ENCODE measurements at regions not wholly inside any gene's neighbourhood (a gene's known extent, or its start where the extent isn't known, plus 50 kb on each side); places are given as distances from the start of the nearest gene placed in this dataset.

GRCh38 chr13:73908809-73909208 lies 225.4 kb downstream of the KLF12 start:
- Mint-ChIP-seq H3K9me3 (no peaks in the 10 kb centered on the region), H3K4me3 (no peak overlapping the region), H3K27me3 (ENCODE audit: low read depth) (no peaks in the 10 kb centered on the region), H3K4me1 (ENCODE audit: low read depth) (peaks cover 10% of the 10 kb centered on the region), H3K27ac (no peak overlapping the region), H3K36me3 (ENCODE audit: insufficient read depth in 2 of 2) (no peaks in the 10 kb centered on the region)
- ATAC-seq (replicated peaks in 1 of 2): no peak
- DNase-seq: no peak

DNA sequence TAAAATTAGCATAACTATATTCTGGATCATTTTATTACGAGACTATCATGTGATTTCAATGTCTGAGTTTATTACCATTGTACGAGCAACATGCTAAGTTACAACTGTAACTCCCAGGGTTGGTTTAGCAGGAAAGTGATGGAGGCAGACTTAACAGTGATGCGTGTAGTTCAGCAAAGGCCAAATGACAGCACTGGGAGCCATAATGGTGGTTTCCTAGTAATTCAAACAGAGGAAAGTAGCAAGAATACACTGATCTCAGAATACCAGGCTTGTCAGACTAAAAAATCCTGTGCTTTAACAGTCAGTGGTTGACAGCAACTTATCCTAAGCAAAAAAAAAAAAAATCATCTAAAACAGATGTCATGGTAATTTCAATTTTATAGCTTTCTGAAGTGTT lies 229.6 kb downstream of the KLF12 start:
- Mint-ChIP-seq H3K4me3 (no peak overlapping the region), H3K4me1 (ENCODE audit: low read depth) (no peaks in the 10 kb centered on the region), H3K27me3 (ENCODE audit: low read depth) (no peaks in the 10 kb centered on the region), H3K27ac (no peak overlapping the region), H3K36me3 (ENCODE audit: insufficient read depth in 2 of 2) (no peaks in the 10 kb centered on the region), H3K9me3 (no peaks in the 10 kb centered on the region)
- ATAC-seq (replicated peaks in 1 of 2) (no peak), DNase-seq (no peak)

DNA sequence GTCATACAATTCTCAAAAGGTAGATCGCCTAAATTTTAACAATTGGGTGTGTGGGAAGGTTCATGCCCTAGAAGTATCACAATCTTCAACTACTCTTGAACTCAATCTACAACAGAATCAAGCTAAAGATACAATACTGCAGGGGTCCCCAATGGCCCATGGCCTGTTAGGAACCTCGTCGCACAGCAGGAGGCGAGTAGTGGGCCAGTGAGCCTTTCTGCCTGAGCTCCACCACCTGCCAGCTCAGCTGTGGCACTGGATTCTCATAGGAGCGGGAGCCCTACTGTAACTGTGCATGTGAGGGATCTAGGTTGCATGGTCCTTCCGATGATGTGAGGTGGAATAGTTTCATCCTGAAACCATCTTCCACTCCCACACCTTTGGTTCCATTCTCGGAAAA lies 230.6 kb downstream of the KLF12 start:
- Mint-ChIP-seq H3K36me3 (ENCODE audit: insufficient read depth in 2 of 2) (no peaks in the 10 kb centered on the region), H3K4me1 (ENCODE audit: low read depth) (no peaks in the 10 kb centered on the region), H3K27me3 (ENCODE audit: low read depth) (no peaks in the 10 kb centered on the region), H3K9me3 (no peaks in the 10 kb centered on the region), H3K27ac (no peak overlapping the region), H3K4me3 (no peak overlapping the region)
- ATAC-seq (replicated peaks in 1 of 2) (no peak), DNase-seq (no peak)

- DNase-seq: no peak
- Mint-ChIP-seq H3K27ac (no peak overlapping the region), H3K4me1 (ENCODE audit: low read depth) (no peaks in the 10 kb centered on the region)
Observed at GRCh38 chr13:73902847-73903246, 231.4 kb downstream of the KLF12 start.

DNA sequence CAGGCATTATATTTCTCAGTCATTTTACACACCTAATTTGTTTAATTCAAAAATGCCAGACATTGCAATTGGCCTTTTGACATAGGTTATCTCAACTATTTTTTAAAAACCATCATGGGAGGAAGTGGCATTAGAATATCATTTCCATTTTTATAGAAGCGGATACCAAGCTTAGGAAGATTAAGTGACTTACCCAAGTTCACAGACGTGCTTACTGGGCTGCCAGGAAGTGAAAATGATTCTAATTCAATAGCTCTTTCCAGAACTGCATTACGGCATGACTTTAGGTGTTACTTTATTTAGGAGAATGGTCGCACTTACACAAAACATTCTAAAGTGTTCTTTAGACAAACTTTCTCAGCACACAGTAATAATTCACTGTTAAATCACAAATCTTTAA lies 231.9 kb downstream of the KLF12 start:
- H3K27me3 Mint-ChIP-seq (ENCODE audit: low read depth): no peaks in the 10 kb centered on the region
- DNase-seq (no peak), ATAC-seq (replicated peaks in 1 of 2) (no peak)
- H3K27ac Mint-ChIP-seq: no peak overlapping the region
- H3K36me3 Mint-ChIP-seq (ENCODE audit: insufficient read depth in 2 of 2): no peaks in the 10 kb centered on the region
- H3K9me3 Mint-ChIP-seq: no peaks in the 10 kb centered on the region
- H3K4me1 Mint-ChIP-seq (ENCODE audit: low read depth): peaks cover 5% of the 10 kb centered on the region
- H3K4me3 Mint-ChIP-seq: no peak overlapping the region

More at GRCh38 chr13:73902847-73903246, 231.4 kb downstream of the KLF12 start:
- Mint-ChIP-seq H3K4me3 (no peak overlapping the region), H3K9me3 (no peaks in the 10 kb centered on the region), H3K36me3 (ENCODE audit: insufficient read depth in 2 of 2) (no peaks in the 10 kb centered on the region), H3K27me3 (ENCODE audit: low read depth) (no peaks in the 10 kb centered on the region)
- ATAC-seq (replicated peaks in 1 of 2): no peak

DNA sequence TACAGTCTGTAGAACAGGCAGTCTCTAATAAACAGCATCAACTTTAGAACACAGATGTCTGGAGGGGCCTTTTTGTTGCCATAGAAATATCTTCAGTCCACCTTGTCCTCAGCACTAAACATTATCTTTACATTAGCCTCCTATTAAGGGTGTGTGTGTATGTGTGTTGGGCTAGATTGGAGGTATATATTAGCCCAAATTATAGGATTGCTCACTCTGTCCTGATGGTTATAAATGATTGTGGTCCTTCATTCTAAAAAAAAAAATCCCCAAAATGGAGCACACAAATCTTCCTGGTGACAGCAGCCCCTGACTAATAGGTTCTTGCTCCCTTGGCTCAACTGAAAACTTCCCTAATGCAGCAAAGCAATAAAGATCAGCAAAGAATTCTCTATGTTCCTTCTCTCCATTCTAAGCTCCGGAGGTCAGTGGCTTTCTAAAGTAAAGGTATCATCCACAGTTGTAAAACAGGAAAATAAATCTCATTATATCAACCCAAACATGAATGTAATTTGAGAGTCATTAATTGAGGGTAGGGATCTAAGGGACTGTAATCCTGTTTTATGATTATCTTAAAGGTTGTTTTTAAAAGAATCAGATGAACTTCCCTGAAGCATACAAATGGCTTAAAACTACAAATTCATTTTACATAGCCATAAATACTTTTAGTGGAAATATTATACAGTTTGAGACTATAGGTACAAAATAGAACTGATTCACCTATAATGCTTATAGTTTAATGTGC lies 232.7 kb downstream of the KLF12 start:
- DNase-seq (no peak), ATAC-seq (replicated peaks in 1 of 2) (no peak)
- Mint-ChIP-seq H3K36me3 (ENCODE audit: insufficient read depth in 2 of 2) (no peaks in the 10 kb centered on the region), H3K9me3 (no peaks in the 10 kb centered on the region), H3K4me1 (ENCODE audit: low read depth) (peaks cover 11% of the 10 kb centered on the region), H3K27me3 (ENCODE audit: low read depth) (no peaks in the 10 kb centered on the region), H3K4me3 (no peak overlapping the region), H3K27ac (peak overlapping the region; percentile 61)

DNA sequence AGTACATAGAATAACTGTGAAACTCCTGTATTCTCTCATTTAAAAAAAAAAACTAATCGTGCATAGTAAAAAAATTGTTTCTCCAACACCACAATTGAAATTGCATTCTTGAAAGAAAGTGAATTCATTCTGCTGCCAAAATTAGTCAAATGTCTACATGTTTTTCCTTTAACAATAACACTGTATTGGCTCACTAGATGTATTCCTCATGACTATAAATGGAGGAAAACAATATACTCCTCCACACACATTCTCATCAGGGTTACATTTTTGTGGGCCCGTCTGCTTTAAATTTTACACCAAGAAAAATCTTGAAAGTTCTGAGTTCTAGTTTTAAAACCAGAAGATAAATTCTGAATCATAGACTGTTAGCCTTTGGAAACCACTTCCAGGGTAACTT lies 233.6 kb downstream of the KLF12 start:
- Mint-ChIP-seq H3K27me3 (ENCODE audit: low read depth) (no peaks in the 10 kb centered on the region), H3K36me3 (ENCODE audit: insufficient read depth in 2 of 2) (no peaks in the 10 kb centered on the region), H3K4me3 (no peak overlapping the region), H3K9me3 (no peaks in the 10 kb centered on the region), H3K27ac (no peak overlapping the region), H3K4me1 (ENCODE audit: low read depth) (peaks cover 20% of the 10 kb centered on the region)
- DNase-seq: no peak
- ATAC-seq (replicated peaks in 1 of 2): no peak

- Mint-ChIP-seq H3K9me3 (peaks cover 0 to 2% of the 10 kb centered on the region in 2 donors), H3K27me3 (ENCODE audit: low read depth) (no peaks in the 10 kb centered on the region), H3K4me3 (no peak overlapping the region), H3K27ac (no peak overlapping the region), H3K36me3 (ENCODE audit: insufficient read depth in 2 of 2) (peaks cover 0 to 1% of the 10 kb centered on the region in 2 donors), H3K4me1 (ENCODE audit: low read depth) (peaks cover 30% of the 10 kb centered on the region)
- DNase-seq (no peak), ATAC-seq (replicated peaks in 1 of 2) (no peak)
Observed at GRCh38 chr13:73898899-73899298, 235.3 kb downstream of the KLF12 start.

DNA sequence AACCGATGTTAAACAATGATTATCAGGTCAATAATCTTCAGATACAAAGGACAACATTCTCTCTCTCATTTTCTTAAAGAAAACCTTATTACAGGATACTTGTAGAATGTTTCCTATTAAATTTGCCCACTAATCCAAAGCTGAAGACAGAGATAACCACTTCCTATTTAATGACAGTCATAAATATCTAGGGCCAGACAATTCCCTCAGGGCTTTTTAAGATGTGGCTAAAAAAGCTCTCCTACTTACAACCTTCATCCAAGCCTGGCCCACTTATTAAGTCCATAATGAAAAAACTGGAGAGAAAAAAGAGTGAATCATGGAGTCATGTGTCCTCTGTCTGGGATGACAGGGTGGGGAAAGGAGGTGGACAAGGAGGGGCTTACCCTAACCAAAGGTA lies 235.9 kb downstream of the KLF12 start:
- Mint-ChIP-seq H3K27ac (no peak overlapping the region), H3K9me3 (peaks cover 0 to 2% of the 10 kb centered on the region in 2 donors), H3K36me3 (ENCODE audit: insufficient read depth in 2 of 2) (peaks cover 0 to 1% of the 10 kb centered on the region in 2 donors), H3K4me1 (ENCODE audit: low read depth) (peaks cover 30% of the 10 kb centered on the region), H3K27me3 (ENCODE audit: low read depth) (no peaks in the 10 kb centered on the region), H3K4me3 (no peak overlapping the region)
- ATAC-seq (replicated peaks in 1 of 2) (no peak), DNase-seq (no peak)

DNA sequence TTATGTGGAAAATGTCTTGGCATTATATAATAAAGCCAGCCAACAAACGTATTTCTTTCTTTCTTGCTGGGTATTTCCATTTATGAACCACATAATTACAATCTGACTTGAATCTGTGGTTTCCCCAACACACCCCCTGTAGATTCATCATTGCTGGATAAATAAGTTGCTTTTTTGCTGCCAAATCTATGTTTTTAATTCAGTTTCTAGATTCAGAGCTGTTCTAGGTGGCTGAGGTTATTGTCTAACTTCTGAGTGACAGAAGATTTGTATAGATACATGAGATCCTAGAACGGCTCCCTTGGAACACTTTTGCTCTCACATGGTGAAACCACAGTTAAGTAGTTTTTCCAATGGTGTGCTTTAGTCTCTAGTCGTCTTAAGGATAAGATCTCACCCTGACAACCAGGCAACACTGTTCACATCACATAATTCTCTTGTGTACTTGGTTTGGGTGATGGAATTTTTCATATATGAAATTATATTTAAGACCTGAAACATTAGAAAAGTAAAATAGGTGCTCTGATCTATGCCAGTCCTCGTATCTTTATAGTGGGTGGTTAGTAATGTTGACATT lies 239.1 kb downstream of the KLF12 start:
- peaks cover 41% of the 10 kb centered on the region for H3K4me1 Mint-ChIP-seq (ENCODE audit: low read depth)
- DNase-seq (no peak), ATAC-seq (replicated peaks in 1 of 2) (peak in 1 of 2 donors; percentile 23)
- peak overlapping the region; percentile 42 for H3K27ac Mint-ChIP-seq
- H3K4me3 Mint-ChIP-seq: peak overlapping the region in 1 of 2 donors; percentile 54
- H3K36me3 Mint-ChIP-seq (ENCODE audit: insufficient read depth in 2 of 2): peaks cover 0 to 1% of the 10 kb centered on the region in 2 donors
- H3K9me3 Mint-ChIP-seq: peaks cover 0 to 2% of the 10 kb centered on the region in 2 donors
- H3K27me3 Mint-ChIP-seq (ENCODE audit: low read depth): no peaks in the 10 kb centered on the region

GRCh38 chr13:73893833-73894232 lies 240.4 kb downstream of the KLF12 start:
- H3K4me3 Mint-ChIP-seq: no peak overlapping the region
- H3K36me3 Mint-ChIP-seq (ENCODE audit: insufficient read depth in 2 of 2): peaks cover 0 to 1% of the 10 kb centered on the region in 2 donors
- no peak for ATAC-seq (replicated peaks in 1 of 2)
- DNase-seq: no peak
- H3K9me3 Mint-ChIP-seq: peaks cover 0 to 2% of the 10 kb centered on the region in 2 donors
- no peaks in the 10 kb centered on the region for H3K27me3 Mint-ChIP-seq (ENCODE audit: low read depth)
- H3K27ac Mint-ChIP-seq: no peak overlapping the region
- H3K4me1 Mint-ChIP-seq (ENCODE audit: low read depth): peaks cover 41% of the 10 kb centered on the region

GRCh38 chr13:73891805-73892204 lies 242.4 kb downstream of the KLF12 start:
- no peak overlapping the region for H3K4me3 Mint-ChIP-seq
- peaks cover 0 to 3% of the 10 kb centered on the region in 2 donors for H3K36me3 Mint-ChIP-seq (ENCODE audit: insufficient read depth in 2 of 2)
- no peaks in the 10 kb centered on the region for H3K27me3 Mint-ChIP-seq (ENCODE audit: low read depth)
- H3K4me1 Mint-ChIP-seq (ENCODE audit: low read depth): peaks cover 31% of the 10 kb centered on the region
- peaks cover 0 to 4% of the 10 kb centered on the region in 2 donors for H3K9me3 Mint-ChIP-seq
- no peak for DNase-seq
- ATAC-seq (replicated peaks in 1 of 2): no peak
- H3K27ac Mint-ChIP-seq: peak overlapping the region; percentile 65

DNA sequence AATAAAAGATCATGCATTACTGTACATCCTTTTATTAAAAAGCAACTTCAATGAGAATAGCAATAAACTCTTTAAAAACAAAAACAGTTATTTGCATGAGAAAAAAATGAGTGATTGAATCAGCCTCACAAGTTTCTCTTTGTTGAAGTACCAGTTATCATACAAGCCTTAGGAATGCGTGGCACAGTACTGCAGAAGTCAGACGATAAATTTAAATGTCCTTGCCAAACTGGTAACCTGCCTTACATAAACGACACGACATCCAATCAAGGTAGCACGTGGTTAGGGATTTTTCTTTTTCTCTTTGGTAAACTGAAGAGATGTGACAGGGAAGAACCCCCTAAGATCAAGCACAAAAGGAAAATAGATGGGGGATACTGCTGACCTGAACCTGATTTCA lies 251.0 kb downstream of the KLF12 start:
- Mint-ChIP-seq H3K27ac (no peak overlapping the region), H3K36me3 (ENCODE audit: insufficient read depth in 2 of 2) (peaks cover 9 to 17% of the 10 kb centered on the region in 2 donors), H3K4me1 (ENCODE audit: low read depth) (peaks cover 15% of the 10 kb centered on the region), H3K27me3 (ENCODE audit: low read depth) (no peaks in the 10 kb centered on the region), H3K4me3 (no peak overlapping the region), H3K9me3 (peaks cover 4 to 9% of the 10 kb centered on the region in 2 donors)
- no peak for DNase-seq
- ATAC-seq (replicated peaks in 1 of 2): no peak

DNA sequence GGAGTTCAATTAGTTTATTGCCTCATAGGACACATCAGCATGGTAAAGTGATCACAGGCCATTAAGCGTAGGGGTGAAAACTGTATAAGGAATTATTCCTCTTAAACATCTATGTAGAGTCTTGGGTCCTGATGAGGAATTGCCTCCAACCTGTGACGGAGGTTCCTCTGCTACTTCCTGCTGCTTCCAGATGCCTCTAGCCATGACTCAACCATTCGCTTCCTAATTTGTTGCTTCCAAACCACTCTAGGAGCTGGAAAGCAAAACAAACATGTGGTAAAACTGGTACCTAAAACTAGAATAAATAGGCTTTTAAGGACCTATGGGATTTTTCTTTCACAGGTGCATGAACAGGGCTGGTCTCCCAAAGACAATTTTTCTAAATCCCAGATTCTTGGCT lies 253.8 kb downstream of the KLF12 start:
- Mint-ChIP-seq H3K27me3 (ENCODE audit: low read depth) (no peaks in the 10 kb centered on the region), H3K27ac (no peak overlapping the region), H3K9me3 (peaks cover 4 to 7% of the 10 kb centered on the region in 2 donors), H3K4me3 (no peak overlapping the region), H3K36me3 (ENCODE audit: insufficient read depth in 2 of 2) (peaks cover 9% of the 10 kb centered on the region in 2 donors), H3K4me1 (ENCODE audit: low read depth) (peaks cover 15% of the 10 kb centered on the region)
- DNase-seq (no peak), ATAC-seq (replicated peaks in 1 of 2) (no peak)
